GM21423 (cell line): ENCODE measurements at regions not wholly inside any gene's neighbourhood (a gene's known extent, or its start where the extent isn't known, plus 50 kb on each side); places are given as distances from the start of the nearest gene placed in this dataset.
"Not testable (repeated sequence)": the region's sequence is repeated elsewhere in the genome, so short reads cannot be mapped to it uniquely, and the experiment has no call there.

ENCODE experiments used
- ATAC-seq: cut with Tn5 transposase; IDR thresholded peaks from one replicate; pipeline ENCODE4 v1.9.1; 2021; ENCODE audit warnings: mild to moderate bottlenecking, moderate library complexity; ENCODE audit not compliant: unreplicated experiment

GRCh38 chr7:41579961-41580935, 122.6 kb downstream of the INHBA start:
- no peak for ATAC-seq

- no peak for ATAC-seq
Observed at GRCh38 chr7:41578700-41579099, 124.2 kb downstream of the INHBA start.

GRCh38 chr7:41576166-41576565, 126.7 kb downstream of the INHBA start:
- no peak for ATAC-seq

- ATAC-seq, result no peak
Observed at GRCh38 chr7:41574377-41574776, 128.5 kb downstream of the INHBA start.

- no peak for ATAC-seq
Observed at GRCh38 chr7:41573862-41574261, 129.0 kb downstream of the INHBA start.

- ATAC-seq, result no peak
Observed at GRCh38 chr7:41573443-41573842, 129.4 kb downstream of the INHBA start.

- ATAC-seq, result no peak
Observed at GRCh38 chr7:41573015-41573414, 129.9 kb downstream of the INHBA start.

- no peak for ATAC-seq
Observed at GRCh38 chr7:41571573-41571972, 131.3 kb downstream of the INHBA start.

- ATAC-seq, result no peak
Observed at GRCh38 chr7:41570766-41571165, 132.1 kb downstream of the INHBA start.

GRCh38 chr7:41568135-41568534, 134.8 kb downstream of the INHBA start:
- ATAC-seq, result no peak

GRCh38 chr7:41567731-41568114, 135.2 kb downstream of the INHBA start:
- no peak for ATAC-seq

- ATAC-seq, result no peak
Observed at GRCh38 chr7:41567031-41567730, 135.7 kb downstream of the INHBA start.

GRCh38 chr7:41566581-41566980, 136.3 kb downstream of the INHBA start:
- ATAC-seq, result no peak

GRCh38 chr7:41565655-41566054, 137.2 kb downstream of the INHBA start:
- ATAC-seq, result no peak

- no peak for ATAC-seq
Observed at GRCh38 chr7:41559426-41559825, 143.5 kb downstream of the INHBA start.

GRCh38 chr7:41554481-41554880, 148.4 kb downstream of the INHBA start:
- no peak for ATAC-seq

- not testable (repeated sequence) for ATAC-seq
Observed at GRCh38 chr7:41550046-41550445, 152.8 kb downstream of the INHBA start.

- no peak for ATAC-seq
Observed at GRCh38 chr7:41544241-41544640, 158.6 kb downstream of the INHBA start.

- ATAC-seq, result no peak
Observed at GRCh38 chr7:41540601-41541000, 162.3 kb downstream of the INHBA start.

GRCh38 chr7:41538810-41539724, 163.8 kb downstream of the INHBA start:
- ATAC-seq, result no peak
